Suprapubic skin (tissue), 3 donors: ENCODE measurements at regions not wholly inside any gene's neighbourhood (a gene's known extent, or its start where the extent isn't known, plus 50 kb on each side); places are given as distances from the start of the nearest gene placed in this dataset.

ENCODE experiments used
- POLR2A ChIP-seq, 2 donors: fragments of 450-650 bp; IDR thresholded peaks; one replicate each; pipeline ENCODE4 v1.6.1; 2017; ENCODE audit warnings: antibody characterized with exemption in 2 of 2, mild to moderate bottlenecking in 2 of 2, moderate library complexity in 2 of 2
- TF ChIP-seq, protein P1 (sequence below), 2 donors: fragments of 200-600 bp in 1 of 2; fragments of 450-650 bp in 1 of 2; sonication (generic) in 1 of 2; IDR thresholded peaks; one replicate each; pipeline ENCODE4 v1.5.1; 2016 to 2019; ENCODE audit warnings: antibody characterized with exemption in 2 of 2, mild to moderate bottlenecking in 1 of 2, moderate library complexity in 1 of 2

DNA sequence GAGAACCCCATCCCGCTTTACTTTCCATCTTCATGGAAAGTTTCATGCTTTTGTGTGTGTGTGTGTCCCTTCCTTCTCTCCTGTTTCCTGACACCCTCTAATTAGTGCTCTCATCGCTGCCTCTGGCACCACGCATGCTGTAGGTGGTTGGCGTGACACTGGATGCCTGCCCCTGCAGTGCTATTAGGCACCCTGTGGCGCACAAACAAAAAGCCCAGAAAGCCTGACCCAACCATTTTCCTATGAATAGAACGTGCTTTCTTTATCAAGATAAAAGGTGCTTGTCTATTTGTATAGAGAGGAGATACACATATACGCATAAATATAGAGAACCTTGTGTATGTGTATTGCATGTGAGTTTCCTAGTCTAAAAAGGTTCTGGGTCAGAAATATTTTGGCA lies 120.8 kb upstream of the CDCA7L start:
- no peak for TF ChIP-seq POLR2A (IDR thresholded peaks at IDR 0.05)
- TF ChIP-seq, protein P1, sequence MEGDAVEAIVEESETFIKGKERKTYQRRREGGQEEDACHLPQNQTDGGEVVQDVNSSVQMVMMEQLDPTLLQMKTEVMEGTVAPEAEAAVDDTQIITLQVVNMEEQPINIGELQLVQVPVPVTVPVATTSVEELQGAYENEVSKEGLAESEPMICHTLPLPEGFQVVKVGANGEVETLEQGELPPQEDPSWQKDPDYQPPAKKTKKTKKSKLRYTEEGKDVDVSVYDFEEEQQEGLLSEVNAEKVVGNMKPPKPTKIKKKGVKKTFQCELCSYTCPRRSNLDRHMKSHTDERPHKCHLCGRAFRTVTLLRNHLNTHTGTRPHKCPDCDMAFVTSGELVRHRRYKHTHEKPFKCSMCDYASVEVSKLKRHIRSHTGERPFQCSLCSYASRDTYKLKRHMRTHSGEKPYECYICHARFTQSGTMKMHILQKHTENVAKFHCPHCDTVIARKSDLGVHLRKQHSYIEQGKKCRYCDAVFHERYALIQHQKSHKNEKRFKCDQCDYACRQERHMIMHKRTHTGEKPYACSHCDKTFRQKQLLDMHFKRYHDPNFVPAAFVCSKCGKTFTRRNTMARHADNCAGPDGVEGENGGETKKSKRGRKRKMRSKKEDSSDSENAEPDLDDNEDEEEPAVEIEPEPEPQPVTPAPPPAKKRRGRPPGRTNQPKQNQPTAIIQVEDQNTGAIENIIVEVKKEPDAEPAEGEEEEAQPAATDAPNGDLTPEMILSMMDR (IDR thresholded peaks at IDR 0.05) = no peak
